Fibroblast of skin of left quadriceps (primary cell): ENCODE measurements at regions not wholly inside any gene's neighbourhood (a gene's known extent, or its start where the extent isn't known, plus 50 kb on each side); places are given as distances from the start of the nearest gene placed in this dataset.
"Not testable (repeated sequence)": the region's sequence is repeated elsewhere in the genome, so short reads cannot be mapped to it uniquely, and the experiment has no call there.

ENCODE experiments used
- DNase-seq, 2 experiments: peaks; one replicate each; pipeline ENCODE4 v3.0.0-alpha.2; 2013; ENCODE audit warnings: low read depth in 2 of 2

DNA sequence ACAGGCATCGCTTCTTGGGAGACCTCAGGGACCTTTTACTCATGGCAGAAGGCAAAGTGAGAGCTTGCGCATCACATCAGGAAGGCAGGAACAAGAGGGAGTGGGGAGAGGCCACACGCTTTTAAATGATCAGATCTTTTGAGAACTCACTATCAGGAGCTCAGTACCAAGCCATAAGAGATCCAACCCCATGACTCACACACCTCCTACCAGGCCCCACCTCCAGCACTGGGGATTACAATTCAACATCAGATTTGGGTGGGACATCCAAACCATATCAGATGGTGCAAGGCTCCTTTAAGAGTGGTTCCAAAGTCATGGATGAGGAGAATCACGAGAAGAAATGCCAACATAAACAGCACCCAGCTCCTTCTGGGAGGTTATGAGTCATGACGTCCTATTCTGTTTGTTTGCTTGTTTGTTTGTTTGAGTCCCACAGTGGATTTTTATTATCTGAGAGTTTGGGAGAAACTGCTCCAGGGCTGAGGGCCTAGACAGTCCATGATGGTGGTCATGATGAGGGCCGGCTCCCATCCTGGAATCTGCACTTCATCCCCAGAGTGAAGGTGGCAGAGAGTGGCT lies 453.5 kb downstream of the GADD45G start:
- no peak for DNase-seq

DNA sequence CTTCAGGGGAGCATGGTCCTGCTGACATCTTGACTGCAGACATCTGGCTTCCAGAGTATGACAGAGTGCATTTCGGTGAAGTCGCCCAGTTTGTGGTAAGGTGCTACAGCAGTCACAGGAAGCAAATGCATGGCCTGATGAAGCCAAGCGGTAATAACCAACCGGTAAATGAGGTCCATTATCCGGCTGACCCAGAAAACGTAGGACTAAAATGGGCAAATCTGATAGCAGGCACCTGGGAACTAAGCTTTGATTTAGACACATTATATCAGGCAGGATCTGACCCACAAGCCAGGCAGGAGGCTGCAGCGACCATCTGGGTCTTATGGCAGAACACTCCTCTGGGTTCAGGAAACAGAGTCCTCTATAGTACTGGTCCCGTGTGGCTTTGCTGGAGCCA lies 454.6 kb downstream of the GADD45G start:
- DNase-seq = no peak

DNA sequence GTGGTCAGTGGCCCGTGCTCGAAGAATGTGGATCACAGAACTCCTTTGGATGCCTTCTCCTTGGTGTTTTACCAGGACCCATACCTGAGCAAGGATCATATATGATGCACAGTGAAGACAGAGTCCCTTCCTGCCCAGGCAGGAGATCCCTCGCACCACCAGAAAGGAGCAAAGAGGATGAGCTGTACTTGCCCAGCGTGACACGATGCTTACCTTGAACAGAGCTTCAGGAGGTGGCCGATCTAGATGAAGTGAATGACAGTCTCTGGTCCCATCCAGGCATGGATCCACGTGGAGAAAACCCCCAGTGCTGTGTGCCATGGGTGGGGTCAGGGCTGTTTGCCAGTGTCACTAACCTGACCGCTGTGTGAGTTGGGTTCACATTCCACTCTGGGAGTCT lies 455.4 kb downstream of the GADD45G start:
- DNase-seq = no peak

DNA sequence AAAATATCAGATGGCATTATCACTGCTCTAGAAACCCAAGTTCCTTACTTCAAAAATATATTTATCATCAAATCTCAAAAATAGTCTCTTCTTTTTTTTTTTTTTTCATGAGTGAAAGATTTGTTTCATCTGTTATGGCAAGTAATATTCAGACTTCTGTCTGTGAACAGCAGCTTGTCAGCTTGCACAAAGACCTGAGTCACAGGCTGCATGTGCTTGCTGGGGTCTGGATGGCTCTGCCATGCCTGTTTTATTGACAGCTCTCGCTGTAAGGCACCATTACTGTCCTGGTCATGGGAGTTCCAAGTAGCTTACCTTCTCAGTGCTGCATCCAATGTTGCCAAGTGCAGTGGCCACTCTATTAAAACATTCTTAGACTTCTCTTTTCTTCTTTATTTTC lies 456.4 kb downstream of the GADD45G start:
- DNase-seq = no peak

DNA sequence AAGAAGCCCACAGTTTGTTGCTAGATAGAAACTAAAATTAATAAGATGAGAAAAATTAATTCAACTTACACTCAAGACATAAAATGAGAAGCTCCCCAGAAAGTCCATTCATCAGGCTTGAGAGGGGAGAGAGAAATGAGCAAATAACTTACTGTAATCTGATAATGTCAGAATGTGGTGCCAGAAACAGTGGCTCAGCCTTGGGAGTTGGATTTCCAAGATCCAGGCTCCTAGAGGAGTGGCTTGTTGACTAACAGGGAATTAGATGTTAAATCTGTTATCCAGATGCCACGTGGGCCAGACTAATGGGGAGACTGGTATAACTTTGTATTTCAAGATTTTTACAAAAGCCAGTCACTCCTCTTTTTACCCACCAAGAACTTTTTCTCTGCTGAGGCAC lies 458.2 kb downstream of the GADD45G start:
- DNase-seq = no peak

DNA sequence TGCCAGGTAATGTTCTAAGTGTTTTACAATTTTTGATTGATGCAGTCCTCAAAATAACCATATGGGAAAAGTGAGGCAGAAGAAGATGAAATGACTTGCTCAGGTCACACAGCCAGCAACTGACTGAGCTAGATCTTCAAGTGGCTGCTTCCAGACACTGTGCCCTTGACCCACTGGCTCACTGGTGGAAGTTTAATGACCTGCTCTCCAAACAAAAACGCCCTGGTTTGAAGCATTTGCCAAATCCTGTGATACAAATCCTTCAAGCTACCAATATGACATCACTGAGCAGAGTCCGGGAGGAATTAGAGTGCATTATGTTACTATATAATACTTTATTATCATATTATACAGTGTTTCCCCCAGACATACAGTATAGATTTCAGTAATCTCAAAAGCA lies 459.4 kb downstream of the GADD45G start:
- DNase-seq = no peak

DNA sequence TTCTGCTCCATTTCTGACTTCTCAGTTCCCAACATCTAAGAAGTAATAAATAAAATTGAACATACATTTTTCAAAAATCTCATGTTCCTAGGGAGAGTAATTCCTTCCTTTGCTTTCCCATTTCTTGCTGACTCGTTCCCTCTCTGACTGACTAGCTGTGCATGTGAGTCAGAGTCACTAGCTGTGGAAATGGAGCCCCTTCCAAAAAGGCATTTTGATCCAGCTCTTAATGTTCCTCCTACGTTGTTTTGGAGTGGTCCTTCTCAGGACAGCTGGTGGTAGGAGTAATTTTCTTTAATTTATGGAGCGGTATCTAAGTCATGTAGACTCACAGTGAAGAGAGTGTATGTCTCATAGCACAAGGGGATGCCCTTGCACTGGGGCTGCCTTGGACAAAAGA lies 460.2 kb downstream of the GADD45G start:
- no peak for DNase-seq

DNA sequence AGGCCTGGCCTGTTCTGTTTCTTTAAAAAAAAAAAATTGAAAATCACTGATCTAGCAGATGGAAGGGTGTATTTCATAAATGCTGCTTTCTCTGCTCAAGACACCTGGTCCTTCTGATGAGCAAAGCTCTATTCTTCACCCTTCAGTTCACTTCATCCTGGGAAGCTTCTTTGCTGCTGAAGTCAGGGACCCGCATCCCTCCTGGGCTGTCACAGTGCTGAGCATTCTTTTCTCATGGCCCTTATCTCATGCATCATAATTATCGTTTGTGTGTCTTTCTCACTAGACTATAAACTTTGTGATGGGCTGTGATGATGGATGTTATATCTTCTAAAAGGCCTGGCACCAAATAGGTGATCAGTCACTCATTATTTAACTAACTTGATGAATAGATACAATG lies 461.0 kb downstream of the GADD45G start:
- no peak for DNase-seq

DNA sequence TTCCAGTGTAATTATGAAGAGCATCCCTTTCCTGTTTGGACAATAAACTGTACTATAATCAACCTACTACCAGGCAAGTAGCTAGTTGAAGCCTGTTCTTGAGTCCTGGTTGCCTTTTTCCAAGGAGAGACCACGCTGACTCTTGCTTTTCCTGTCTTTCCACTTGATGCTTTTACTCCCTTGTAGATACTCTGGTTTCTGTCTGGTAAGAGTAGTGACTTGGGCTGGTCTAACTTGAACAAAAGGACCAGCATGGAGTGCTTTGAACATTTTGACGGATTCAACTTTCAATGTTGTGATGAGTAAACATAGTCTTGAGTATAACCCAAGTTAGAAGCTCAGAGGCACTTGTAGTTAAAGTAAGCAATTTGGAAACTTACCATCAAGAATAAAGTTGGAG lies 464.3 kb downstream of the GADD45G start:
- DNase-seq = no peak

DNA sequence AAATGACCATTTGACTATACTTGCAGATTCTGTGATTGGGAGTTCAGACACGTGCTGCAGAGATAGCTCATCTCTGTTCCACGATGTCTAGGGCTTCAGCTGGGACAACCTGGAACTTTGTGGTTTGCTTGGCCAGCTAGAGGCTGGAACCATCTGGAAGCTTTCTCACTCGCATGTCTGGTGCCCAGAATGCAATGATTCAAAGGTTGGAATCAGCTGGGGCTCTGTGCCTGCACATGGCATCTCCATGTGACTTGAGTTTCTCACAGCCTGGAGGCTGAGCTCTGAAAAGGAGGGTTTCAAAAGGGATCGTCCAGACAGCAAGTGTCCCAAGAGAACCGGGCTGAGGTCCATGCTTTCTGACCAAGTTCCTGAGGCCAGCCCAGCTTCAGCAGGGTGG lies 465.2 kb downstream of the GADD45G start:
- DNase-seq = no peak

DNA sequence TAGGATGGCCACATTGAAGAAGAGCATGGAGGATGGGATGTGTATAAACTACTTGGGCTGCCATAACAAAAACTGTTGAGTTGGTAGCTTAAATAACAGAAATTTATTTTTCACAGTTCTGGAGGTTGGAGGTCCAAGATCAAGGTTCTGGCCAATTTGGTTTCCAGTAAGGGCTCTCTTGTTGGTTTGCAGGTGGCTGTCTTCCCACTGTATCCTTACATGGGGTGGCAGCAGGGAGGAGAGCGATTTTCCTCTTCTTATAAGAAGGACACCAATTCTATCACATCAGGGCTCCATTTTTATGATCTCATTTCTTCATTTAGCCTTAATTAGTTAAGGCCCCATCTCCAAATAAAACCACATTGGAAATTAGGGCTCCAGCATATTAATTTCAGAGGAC lies 465.7 kb downstream of the GADD45G start:
- DNase-seq = no peak

DNA sequence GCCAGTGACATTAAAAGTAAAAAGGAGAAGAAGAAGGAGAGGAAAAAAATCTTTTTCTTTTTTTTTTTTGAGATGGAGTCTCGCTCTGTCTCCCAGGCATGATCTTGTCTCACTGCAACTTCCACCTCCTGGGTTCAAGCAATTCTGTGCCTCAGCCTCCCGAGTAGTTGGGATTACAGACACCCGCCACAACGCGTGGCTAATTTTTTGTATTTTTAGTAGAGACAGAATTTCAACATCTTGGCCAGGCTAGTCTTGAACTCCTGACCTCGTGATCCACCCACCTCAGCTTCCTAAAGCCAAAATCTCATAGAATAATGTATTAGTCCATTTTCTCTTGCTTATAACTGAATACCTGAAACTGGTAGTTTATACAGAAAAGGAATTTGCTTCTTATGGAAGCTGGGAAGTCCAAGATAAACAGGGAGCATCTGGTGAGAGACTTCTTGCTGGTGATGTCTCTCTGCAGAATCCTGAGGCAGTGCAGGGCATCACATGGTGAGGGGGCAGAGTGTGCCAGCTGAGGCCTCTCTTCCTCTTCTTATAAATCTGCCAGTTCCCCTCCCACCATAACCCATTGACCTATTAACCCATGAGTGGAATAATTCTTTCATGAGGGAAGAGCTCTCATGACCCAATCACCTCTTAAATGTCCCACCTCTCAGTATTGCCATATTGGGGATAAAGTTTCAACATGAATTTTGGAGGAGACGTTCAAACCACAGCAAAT lies 466.3 kb downstream of the GADD45G start:
- no peak for DNase-seq

DNA sequence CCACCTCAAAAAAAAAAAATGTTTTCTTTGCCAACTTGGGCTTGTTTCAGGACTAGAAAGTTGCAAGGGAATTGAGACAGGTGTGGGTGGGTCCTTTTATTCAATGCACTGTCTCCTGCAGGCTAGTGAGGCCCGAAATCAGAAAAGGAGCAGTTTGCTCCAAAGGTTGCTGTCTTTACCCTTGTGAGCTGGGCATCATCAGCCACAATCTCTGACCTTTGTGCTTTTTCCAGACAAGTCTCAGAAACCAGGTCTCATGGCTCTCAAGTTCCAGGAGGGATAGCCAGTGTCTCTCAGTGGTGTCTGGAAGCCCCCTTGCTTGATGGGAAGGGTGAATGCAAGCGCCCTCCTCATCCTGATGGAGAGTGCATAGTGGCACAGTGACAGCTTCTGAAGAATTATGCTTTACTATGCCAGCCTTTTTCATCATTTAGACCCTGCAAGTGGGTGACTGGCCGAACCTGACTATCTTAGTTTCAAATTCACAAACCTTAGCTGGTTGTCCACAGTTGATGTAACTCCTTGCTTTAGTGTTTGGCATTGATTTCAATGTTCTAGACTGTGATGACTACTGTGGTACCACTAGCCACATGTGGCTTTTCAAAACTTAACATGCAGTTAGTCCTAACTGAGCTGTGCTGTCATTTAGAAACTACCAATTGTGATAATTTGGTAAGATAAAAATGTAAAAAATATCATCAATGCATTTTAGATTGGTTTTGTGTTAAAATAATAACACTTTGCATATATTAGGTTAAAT lies 468.6 kb downstream of the GADD45G start:
- DNase-seq = no peak

DNA sequence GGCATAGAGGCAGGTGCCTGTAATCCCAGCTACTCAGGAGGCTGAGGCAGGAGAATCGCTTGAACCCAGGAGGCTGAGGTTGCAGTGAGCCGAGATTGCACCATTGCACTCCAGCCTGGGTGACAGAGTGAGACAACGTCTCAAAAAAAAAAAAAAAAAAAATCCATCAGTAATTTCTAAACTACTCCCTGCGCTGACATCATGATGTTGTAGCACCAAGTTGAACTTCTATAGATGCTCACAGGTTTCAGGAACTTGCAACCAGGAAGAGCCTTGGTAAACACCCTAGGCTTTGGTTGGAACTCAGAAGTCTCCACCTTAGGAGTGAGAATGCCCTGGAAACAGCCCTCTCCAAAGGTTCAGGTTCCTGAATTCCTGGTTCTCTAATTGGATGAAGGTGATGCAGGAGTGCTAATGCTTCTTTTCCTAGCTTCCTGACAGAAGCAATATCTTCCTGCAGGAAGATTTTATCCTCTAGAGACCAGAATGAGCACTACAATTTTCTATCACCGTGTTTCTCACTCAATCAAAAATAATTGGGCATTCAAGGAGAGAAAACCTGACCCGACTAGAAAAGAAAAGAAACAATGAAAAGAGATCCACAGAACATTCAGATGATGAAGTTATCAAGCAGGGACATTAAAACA lies 469.6 kb downstream of the GADD45G start:
- no peak for DNase-seq

DNA sequence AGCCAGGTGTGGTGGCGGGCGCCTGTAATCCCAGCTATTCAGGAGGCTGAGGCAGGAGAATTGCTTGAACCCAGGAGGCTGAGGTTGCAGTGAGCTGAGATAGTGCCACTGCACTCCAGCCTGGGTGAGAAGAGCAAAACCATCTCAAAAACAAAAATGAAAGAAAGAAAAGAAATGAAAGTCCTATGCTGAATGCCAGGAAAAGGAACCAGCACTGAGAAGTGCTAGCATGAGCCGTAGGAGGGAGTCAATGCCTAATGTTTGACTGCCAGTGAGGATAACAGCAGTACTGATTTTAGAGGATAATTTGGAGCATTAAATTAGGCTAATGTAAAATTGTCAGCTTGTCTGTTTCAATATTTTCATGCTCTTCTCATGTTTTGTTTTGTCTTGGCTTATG lies 472.8 kb downstream of the GADD45G start:
- DNase-seq = not testable (repeated sequence)

DNA sequence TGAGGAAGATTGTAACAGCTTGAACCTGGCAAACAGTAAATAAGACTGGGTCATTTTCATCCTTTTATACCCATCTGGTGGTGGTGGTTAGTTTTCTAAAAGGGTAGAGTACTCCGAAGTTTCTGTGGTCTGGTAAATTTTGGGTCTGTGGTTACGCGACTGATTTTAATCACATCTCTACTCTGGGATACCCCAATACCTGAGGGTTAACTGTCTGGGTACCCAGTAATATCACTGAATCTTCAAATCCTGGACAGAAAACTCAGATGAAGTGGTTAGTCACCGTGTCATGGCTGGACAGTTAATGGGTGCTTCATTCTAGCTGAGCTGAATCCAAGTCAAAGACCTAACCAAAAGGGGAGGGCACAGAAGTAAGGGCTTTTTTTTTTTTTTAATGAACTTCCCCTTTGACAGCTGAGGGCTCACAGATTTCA lies 474.2 kb downstream of the GADD45G start:
- no peak for DNase-seq

DNA sequence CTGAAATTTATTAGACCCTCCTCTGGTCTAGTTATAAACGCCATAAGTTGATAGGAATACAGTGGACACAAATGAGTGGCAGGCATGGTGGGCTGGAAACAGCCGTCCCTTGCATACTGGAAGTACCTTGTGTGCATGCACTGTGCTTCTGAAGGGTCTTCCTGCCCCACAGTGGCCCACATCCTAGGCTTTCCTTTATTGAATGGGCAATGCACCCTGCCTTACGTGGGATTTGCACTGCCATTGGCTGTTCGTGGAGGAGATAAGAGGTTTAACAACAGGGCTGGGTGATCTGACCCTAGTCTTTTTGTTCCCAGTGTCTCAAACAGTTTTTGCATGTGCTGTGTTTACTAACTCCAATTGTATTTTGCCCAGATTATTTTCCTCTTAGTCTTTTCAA lies 480.8 kb downstream of the GADD45G start:
- DNase-seq = no peak

DNA sequence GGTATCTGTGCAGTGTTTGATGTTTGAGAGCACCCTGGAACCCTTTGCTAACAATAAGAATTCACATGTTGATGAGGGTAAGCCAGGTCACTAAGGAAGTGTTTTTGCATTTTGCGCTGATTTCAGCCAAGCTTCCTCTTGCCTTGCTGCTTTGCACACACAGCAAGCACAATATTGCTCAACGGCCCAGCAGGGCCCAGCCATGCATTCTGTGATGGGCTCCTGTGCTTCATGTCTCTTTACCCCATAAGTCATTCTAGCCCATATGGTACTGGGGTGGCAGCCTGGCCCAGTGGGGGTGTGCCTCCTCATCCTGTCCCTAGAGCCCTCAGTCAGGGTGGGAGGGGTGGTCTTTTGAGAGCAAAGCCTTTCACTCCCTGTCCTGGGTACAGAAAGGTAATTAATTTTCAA lies 481.3 kb downstream of the GADD45G start:
- DNase-seq = no peak

DNA sequence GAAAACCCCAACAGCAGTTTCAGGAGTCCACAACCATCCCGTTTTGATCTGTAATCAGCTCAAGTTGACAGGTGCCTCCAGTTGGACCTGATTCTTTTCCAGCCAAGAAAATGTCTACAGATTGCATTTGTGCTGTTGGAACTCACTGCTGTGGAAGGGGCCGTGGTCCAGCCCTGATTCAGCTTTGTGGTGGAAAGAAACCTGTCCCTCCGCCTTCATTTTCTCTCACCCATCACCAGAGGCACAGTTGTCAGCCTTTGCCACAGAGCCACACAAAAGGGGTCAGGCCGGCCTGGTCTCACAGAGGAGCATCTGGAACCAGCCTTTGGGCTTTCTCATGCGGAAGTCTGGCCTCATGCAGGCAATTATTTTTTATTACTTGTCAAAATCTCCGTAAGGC lies 483.6 kb downstream of the GADD45G start:
- DNase-seq = no peak

DNA sequence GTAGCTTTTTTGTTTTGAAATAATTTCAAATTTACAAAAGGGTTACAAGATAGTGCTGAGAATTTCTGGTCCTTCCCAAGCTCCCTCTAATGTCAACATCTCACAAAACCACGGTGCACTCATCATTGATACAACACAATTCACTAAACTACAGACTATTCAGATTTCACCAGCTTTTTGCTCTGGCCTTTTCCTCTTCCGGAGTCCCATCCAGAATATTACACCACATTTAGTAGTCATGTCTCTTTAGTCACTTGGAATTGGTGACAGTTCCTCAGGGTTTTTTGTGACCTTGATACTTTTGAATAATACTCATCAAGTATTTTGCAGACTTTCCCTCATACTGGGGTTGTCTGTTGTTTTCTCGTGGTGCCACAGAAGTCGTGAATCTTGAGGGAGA lies 484.0 kb downstream of the GADD45G start:
- no peak for DNase-seq

DNA sequence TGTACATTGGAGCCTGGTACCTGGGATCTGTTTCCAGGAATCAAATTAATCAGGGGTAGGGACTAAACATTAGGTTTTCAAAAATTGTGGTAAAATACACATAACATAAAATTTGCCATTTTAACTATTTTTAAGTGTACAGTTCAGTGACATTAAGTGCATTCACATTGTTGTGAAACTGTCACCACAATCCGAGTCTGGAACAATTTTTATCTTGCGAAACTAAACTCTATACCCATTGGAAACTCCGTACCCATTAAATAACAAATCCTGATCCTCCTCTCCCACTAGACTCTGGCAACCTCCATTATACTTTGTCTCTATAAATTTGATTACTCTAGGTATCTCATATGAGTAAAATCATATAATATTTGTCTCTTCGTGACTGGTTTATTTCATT lies 486.2 kb downstream of the GADD45G start:
- DNase-seq = no peak

DNA sequence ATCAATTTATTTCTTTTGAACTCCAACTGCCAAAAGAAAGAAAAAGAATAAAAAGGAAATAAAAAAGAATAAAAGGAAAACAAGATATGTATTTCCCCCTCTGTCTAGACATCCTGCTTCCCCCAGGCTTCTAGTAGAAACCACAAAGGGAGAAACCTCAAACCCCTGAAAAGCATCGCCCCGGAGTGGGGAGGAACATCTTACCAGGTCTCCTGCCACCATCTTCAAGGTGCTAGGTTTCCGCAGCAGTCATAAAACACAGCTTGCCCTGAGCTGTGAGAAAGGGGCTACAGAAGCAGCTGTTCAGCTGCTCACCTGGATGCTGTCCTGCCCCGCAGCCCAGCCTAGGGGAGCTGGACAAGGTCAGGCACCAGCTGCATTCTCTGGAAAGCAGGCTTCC lies 487.7 kb downstream of the GADD45G start:
- DNase-seq = no peak

DNA sequence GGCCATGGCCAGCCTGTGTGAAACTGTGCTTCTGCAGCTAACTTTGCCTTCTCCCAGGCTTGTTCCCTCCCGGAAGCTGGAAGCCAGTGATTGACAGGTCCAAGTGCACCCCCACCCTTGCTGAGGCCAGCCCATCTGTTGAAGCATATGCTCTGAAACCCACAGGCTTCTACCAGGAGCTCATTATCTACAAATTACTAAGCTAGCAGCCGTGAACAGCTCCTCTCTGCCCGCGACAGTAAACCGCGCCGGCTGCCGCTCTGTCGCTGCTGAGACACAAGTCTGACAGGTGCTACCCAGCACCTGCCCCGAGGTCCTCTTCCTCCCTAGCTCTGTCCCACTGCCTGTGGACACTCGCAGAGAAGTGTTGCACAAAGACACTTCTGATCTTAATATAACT lies 490.9 kb downstream of the GADD45G start:
- DNase-seq = no peak
